ENCODE measurements at regions not wholly inside any gene's neighbourhood (a gene's known extent, or its start where the extent isn't known, plus 50 kb on each side); places are given as distances from the start of the nearest gene placed in this dataset.
"Not testable (repeated sequence)": the region's sequence is repeated elsewhere in the genome, so short reads cannot be mapped to it uniquely, and the experiment has no call there.

DNA sequence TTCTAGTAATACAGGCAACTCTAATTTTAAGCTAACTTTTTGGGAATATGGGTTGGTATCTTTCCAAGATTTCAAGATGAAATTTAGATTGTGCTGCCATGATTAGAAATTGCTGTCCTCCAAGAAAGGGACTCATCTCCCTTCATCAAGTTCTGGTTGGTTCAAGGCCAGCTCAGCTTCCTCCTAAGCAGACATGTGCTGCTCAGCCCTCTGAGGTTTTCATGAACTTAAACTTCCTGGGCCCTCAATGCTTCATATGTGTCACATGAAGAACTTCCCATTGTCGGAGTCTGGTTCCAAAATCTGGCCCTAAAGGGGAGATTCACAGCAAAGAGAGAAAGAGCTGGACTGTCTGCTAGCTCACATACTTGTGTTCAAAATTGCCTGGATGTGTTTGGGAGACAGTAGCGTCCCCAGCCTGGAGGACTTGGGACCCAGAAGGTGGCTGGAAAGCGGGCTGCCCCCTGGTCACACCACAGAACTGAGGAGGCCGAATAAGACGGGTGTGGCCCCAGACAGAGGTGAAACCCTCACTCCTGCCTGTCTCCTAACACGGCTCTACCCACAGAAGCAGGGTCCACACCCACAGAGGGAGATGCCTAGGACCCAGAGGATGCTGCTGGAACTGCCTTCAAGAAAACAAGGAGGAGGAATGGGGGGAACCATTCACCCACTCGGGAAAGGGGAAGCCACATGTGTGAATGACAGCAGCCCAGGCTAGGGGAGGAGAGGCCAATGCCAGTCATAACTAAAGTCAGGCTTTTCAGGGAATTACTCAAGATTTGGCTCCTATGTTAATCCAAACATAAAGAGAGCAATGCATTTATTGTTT, 54.3 kb upstream of the GPR31 start:
- H3K36me3 Mint-ChIP-seq (ENCODE audit: unreplicated experiment) = no peaks in the 10 kb centered on the region
- no peak for TF ChIP-seq CTCF (IDR thresholded peaks at IDR 0.05; ENCODE audit: partially characterized antibody, unreplicated experiment)

DNA sequence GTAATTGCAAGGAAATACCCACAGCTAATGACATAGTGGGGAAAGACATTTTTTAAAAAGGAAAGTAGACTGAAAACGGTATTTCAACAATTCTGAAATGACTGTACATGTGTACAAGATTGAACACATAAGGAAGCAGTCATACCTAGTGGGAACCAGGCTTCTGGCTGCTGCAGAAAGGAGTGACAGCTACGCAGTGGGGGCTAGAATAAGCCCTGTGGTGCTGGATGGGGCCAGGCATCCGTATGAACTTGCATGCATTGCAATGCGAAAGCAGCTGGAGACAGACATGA, 54.9 kb upstream of the GPR31 start:
- TF ChIP-seq CTCF (IDR thresholded peaks at IDR 0.05; ENCODE audit: partially characterized antibody, unreplicated experiment) = no peak
- H3K4me1 Mint-ChIP-seq (ENCODE audit: low read depth, unreplicated experiment) = peaks cover 15% of the 10 kb centered on the region
- no peaks in the 10 kb centered on the region for H3K36me3 Mint-ChIP-seq (ENCODE audit: unreplicated experiment)
- H3K4me3 Mint-ChIP-seq (ENCODE audit: unreplicated experiment) = no peak overlapping the region
- peaks cover 3% of the 10 kb centered on the region for H3K9me3 Mint-ChIP-seq (ENCODE audit: unreplicated experiment)
- H3K27ac Mint-ChIP-seq (ENCODE audit: unreplicated experiment) = no peak overlapping the region
- peaks cover 2% of the 10 kb centered on the region for H3K27me3 Mint-ChIP-seq (ENCODE audit: unreplicated experiment)
- DNase-seq = no peak

More for the DNA sequence above, 54.3 kb upstream of the GPR31 start:
- Mint-ChIP-seq H3K27ac (ENCODE audit: unreplicated experiment) (no peak overlapping the region), H3K9me3 (ENCODE audit: unreplicated experiment) (peaks cover 3% of the 10 kb centered on the region), H3K4me1 (ENCODE audit: low read depth, unreplicated experiment) (peaks cover 15% of the 10 kb centered on the region), H3K27me3 (ENCODE audit: unreplicated experiment) (peaks cover 3% of the 10 kb centered on the region), H3K4me3 (ENCODE audit: unreplicated experiment) (no peak overlapping the region)
- DNase-seq = no peak

- Mint-ChIP-seq H3K9me3 (ENCODE audit: unreplicated experiment) (peaks cover 3% of the 10 kb centered on the region), H3K27ac (ENCODE audit: unreplicated experiment) (no peak overlapping the region), H3K4me3 (ENCODE audit: unreplicated experiment) (no peak overlapping the region), H3K27me3 (ENCODE audit: unreplicated experiment) (peaks cover 2% of the 10 kb centered on the region), H3K36me3 (ENCODE audit: unreplicated experiment) (no peaks in the 10 kb centered on the region), H3K4me1 (ENCODE audit: low read depth, unreplicated experiment) (peaks cover 17% of the 10 kb centered on the region)
- no peak for TF ChIP-seq CTCF (IDR thresholded peaks at IDR 0.05; ENCODE audit: partially characterized antibody, unreplicated experiment)
- no peak for DNase-seq
Observed at GRCh38 chr6:167214206-167214605, 56.4 kb upstream of the GPR31 start.

- not testable (repeated sequence) for H3K27me3 Mint-ChIP-seq (ENCODE audit: unreplicated experiment); H3K36me3 Mint-ChIP-seq (ENCODE audit: unreplicated experiment); DNase-seq; H3K9me3 Mint-ChIP-seq (ENCODE audit: unreplicated experiment); H3K4me3 Mint-ChIP-seq (ENCODE audit: unreplicated experiment); H3K27ac Mint-ChIP-seq (ENCODE audit: unreplicated experiment)
- peaks cover 15% of the 10 kb centered on the region for H3K4me1 Mint-ChIP-seq (ENCODE audit: low read depth, unreplicated experiment)
Observed at GRCh38 chr6:167215429-167216250, 57.9 kb upstream of the GPR31 start.

DNA sequence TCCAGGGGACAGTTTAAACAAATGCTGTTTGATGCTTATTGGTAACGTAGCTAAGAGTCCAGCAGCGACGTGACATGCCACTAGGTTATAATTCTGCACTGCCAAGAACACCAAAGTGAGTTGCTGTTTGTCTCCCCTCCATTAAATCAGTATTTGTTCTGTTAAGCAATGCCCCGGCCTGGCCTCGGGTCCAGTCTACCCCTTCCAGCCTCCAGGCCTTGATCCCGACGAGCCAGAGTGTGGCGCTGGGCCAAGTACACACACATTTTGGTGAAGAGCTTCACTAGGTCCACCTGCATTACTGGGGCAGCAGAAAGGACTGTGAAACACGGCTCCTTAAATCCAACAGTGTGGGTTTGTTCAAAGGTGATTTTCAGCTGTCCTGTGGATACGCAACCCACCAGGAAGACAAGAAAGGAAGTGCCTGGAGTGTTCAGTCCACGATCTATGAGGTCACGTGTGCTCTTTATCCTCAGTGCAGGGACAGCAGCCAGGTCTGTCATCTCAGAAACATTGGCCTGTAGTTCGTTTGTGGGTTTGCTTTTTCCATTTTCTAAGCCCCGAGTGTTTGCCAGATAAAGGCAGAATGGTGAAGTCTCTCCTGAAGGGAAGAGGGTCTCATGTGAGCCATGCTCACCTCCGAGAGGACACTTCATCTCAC, 58.7 kb upstream of the GPR31 start:
- H3K36me3 Mint-ChIP-seq (ENCODE audit: unreplicated experiment); DNase-seq; H3K27me3 Mint-ChIP-seq (ENCODE audit: unreplicated experiment); H3K4me3 Mint-ChIP-seq (ENCODE audit: unreplicated experiment); H3K9me3 Mint-ChIP-seq (ENCODE audit: unreplicated experiment); H3K27ac Mint-ChIP-seq (ENCODE audit: unreplicated experiment): not testable (repeated sequence)
- H3K4me1 Mint-ChIP-seq (ENCODE audit: low read depth, unreplicated experiment) = peaks cover 13% of the 10 kb centered on the region

DNA sequence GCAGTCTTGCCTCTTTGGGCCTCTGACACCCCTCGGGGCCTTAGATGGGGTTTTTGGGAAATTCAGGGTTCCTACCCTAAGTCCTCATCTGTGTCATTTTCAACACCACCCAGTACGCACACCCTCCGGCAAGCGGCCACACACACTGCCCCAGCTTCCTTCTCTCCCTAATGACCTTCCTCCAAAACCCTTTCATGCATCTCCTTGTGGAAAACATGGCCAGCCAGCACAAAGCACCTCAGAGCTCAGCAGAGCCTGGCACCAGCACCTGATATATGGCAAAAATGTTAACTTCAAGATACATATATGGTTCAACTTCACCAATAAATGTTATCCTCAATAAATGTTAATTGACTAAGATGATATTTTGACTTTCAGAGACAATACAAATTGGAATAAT, 59.3 kb upstream of the GPR31 start:
- H3K9me3 Mint-ChIP-seq (ENCODE audit: unreplicated experiment); DNase-seq; H3K36me3 Mint-ChIP-seq (ENCODE audit: unreplicated experiment); H3K27me3 Mint-ChIP-seq (ENCODE audit: unreplicated experiment); H3K27ac Mint-ChIP-seq (ENCODE audit: unreplicated experiment); H3K4me3 Mint-ChIP-seq (ENCODE audit: unreplicated experiment): not testable (repeated sequence)
- peaks cover 13% of the 10 kb centered on the region for H3K4me1 Mint-ChIP-seq (ENCODE audit: low read depth, unreplicated experiment)
